HG03108 (cell line): ENCODE measurements at regions not wholly inside any gene's neighbourhood (a gene's known extent, or its start where the extent isn't known, plus 50 kb on each side); places are given as distances from the start of the nearest gene placed in this dataset.

ENCODE experiments used
- ATAC-seq: cut with Tn5 transposase; IDR thresholded peaks from one replicate; pipeline ENCODE4 v1.9.1; 2021; ENCODE audit warnings: moderate library complexity; ENCODE audit not compliant: unreplicated experiment

DNA sequence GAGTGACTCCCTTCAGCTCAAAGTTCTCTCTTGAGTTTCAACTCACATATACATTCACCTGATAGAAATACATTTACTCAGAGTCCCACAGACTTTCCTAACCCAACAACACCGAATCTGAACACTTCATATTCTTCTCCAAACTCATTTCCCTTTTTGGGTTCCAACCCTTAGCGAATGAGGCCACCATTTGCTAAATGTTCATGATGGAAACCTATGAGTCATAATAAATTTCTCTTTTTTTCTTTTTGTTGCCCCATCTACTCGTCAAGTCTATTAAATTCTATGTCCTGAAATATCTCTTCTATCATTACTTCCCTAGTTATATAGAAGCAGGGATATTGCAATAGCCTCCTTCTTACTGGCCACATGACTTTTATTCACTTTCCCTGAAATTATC is 100.1 kb downstream of the HLX start:
- ATAC-seq: no peak

DNA sequence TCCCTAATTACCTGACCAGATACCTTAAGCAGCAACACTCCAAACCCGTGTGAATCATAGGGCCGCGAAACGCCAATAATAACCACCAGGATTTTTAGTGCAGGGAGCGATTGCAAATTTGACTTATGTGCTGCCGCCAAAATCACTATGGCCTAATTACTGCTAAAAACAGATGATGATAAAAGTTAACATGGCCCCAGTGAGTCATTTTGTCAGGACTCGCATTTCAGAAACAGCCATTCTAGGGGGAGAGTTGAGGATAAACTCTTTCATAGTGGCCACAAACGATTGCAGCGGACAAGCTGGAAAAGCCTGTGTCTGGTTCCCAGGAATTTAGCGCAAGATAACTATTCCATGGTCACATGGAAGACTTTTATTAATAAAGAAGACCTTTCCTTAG is 103.4 kb downstream of the HLX start:
- no peak for ATAC-seq

DNA sequence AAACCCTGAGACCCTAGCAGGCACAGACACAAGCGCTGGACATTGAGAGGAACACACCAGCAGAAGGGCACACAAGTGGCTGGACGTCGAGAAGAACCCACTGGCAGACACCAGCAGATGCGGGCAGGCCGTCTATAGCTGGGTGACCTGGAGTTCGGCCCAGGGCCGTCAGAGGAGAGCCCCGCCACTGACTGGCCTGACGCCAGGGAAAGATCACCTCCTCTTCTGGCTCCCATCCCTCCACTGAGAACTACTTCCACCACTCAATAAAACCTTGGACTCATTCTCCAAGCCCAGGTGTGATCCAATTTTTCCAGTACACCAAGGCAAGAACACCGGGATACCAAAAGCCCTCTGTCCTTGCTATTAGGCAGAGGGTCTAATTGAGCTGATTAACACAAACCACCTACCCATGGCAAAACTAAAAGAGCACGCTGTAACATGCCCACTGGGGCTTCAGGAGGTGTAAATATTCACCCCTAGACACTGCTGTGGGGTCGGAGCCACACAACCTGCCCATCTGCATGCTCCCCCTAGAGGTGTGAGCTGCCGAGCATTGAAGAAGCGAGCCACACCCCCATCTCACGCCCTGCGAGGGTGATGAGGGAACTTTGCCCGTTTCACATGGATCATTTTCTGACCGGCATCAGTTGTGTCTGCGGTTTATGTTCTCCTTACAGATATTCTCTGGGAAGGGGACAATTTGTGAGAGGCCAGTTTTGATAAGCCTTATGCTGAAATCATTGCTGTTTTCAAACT is 104.8 kb downstream of the HLX start:
- ATAC-seq: no peak

DNA sequence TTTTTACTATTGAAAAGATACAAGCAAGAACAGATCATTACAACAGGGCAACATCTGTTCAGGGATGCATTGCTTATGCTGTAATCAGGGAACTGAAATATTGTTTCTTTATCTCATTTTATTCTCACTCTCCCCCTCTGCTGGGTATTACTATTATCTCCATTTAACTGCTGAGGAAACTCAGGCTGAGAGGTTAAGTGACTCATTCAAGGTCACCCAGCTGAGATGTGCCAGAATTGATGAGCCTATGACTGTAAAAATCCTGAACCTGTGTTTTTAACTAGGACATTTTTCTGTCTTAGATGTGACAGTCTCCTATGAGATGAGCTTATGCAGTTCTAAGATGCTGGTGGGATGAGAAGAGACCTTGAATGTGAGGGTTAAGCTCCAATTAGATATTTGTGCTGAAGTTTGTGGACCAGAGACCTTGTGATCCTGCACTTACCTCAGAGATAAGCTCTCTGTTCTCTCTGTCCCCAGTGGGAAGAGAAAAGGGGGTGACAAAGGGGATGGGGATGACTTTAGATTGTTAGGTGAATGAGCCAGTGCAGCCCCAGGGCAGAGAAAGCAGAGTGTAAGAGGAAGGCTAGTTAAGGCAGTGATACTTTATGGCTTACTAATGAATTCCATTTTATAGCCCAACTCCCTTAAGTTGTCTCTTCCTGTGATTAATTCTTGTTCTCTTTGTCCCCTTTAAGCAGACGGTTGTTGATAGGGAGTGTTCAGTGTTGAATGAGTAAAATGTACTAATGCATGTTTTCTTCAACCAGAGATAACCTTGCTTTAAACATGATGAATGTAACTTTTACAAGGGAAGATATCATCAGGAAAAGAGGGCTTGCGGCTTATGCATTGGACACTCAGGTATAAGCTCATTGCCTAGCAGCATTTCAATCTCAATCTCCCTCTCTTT is 111.4 kb downstream of the HLX start:
- no peak for ATAC-seq

DNA sequence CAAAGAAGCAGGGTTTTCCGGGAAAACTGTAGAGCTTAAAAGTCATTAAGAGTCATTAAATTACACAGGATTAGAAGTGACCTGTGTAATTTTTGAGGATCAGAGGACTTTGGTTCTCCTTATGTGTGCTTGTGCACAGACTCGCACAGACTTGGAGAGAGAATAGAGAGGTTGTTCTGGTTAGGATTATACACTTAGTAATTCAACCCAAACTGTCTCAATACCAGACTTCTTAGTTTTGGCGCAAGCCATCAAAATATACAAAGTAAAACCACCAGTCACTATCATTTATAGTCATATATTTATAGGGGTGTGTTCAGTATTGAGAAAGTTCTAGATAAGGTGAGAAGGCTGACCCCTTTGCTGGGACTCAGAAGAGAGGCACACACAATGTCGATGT is 112.3 kb downstream of the HLX start:
- no peak for ATAC-seq

DNA sequence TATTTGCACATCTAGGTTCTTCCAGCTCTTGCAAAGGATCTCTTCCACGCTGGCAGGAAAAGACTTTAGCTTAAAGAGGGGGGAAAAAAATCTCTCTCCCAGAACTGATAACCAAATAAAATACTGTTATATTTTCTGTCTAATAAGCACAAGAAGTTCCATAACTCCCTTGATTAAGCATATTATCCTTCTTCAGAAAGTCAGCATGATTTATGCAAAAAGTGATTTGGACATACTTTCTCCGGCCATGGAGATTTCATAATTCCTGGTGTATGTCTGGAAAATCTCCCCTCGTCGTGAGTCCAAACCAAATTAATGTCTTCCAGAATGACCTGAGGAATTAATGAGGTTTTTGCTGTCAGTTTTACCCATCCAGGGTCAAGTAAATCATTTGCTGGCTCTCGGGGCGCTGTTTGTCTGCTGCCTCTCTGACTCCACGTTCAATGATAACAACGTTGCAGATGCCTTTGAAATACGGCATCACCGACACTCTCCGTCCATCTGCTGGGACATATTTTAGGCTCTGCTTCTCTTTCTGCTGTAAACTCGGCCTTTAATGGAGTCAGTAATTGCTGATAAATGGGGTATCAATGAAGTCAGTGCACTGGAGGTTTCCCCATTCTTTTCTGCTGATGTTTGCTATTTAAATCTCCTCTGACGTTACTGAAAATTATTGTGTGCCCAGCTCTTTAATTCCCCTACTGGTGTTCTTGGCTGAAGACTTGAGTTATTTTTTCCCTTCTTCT is 112.9 kb downstream of the HLX start:
- ATAC-seq: no peak

DNA sequence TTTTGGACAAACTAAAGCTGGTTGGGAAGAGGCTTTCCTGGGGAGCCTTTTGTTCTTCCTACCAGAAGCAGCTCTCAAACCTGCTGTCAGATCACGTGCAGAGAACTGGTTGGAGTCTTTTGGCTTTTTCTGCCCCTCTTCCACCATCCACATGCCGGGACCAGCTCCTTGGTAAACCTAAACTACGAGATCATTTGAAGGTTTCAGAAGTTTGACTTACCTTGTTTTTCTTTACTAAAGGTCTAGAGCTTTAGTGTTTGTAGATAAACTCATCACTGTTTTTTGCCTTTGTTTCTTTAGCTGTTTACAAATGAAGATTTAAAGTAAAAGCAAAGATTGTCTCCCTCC is 113.4 kb downstream of the HLX start:
- ATAC-seq: no peak

DNA sequence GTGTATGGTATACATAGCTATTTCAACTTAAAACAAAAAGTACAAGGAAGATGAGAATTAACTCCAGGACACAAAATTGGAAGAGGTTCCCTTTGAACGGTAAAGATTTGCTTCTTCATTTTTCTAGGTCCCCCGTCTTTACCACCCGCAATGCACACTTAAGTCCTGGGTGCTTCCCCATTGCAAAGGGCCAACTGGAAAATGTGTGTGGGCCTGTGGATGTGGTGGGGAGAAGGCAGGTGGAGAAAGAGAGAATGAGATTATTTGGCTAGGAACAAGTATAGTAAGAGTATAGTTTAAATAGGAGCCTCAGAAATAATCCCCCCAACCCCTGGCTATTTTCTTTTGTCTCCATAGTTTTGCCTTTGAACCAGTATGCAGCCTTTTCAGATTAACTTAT is 115.4 kb downstream of the HLX start:
- no peak for ATAC-seq

DNA sequence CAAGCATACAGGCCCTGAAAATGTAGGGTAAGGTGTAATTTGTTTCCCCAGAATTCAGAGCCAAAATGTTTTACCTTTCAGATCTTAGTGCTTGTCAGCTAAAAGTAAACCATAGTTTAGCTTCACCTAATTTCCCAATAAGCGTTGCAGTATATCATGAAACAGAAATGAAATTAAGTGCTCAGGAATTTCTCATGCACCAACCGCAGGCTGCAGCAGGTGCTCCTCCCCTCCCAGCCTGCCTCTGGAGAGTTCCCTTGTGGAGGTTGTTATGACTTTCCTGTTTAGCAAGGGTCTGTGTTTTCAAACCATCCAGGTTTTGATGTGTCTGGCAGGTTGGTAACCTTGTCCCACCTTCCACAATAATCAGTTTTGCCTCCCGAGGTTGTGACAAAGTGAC is 118.5 kb downstream of the HLX start:
- ATAC-seq: no peak

DNA sequence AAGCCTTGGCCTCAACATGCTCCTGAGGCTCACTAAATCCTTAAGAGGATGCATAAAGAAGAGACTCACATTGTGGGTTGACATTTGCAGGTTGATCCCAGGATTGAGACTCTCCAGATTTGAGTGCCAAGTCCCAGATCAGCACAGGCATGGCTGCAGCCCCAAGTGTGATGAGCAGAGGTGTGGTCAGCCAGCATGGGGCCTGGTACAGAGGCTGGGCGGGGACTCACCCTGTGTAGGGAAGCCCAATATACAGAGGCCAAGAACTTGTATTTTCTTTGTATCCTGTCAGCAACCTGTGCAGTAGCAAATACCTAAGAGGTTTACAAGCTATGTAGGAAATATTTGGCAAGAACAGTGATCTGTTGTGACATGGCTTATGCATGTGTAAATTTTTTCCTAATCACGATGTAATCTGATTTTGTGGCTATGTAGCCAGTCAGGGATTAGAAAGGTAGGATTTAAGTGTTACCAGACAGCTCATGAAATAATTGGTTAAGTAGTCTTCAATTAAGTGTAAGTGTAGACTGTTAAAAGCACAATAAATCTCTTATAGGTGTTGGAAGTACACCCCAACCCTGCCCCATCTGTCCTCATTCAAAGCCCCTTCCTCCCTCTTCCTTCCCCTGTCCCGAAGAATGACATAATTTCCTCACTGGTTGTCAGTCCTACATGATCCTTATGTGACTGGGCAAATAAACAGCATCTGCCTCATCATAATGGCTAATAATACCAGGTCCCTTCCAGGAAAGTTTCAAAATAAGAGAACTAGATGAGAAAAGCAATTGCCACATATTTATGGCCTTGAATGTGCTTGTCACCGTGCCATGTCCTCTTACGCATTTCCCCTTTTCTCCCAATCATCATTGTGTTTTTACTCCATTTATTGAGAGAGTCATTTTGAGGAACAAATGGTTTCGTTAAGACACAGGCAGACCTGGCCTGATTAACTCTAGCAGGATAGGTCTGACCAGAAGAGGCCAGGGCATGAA is 120.9 kb downstream of the HLX start:
- no peak for ATAC-seq

DNA sequence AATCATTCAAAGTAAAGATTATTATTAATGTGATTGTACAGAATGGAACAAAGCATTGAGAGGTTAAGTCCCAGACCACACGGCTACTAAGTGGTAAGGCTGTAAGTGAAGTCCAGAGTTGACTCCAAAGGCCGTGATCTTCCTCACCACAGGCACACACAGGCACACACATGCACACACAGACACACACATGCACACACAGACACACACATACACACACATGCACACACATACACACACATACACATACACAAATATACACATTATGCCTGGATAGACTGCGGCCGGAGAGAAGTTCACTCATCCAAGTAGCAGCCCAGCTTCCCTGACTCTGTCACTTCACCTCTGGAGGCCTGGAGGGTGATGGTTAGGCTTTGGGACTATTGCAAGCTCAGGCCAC is 121.9 kb downstream of the HLX start:
- ATAC-seq: no peak

DNA sequence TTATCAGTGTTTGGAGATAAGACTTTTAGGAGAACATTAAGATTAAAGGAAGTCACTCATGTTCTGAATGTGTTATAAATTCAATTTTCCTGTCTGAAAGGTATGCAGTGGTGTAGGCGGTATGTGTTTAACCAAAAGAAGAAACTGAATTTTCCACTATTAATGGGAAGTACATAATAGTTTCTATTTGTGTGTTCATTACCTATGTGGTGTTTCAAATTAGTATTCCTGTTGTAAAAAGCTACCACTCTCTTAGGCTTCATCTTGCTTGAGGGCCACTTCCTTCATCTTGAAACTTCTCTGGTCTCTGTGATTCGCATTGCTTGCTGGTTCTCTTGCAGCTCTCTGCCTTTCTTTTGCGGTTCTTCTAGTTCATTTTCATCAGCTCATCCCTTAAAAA is 123.4 kb downstream of the HLX start:
- ATAC-seq: no peak

DNA sequence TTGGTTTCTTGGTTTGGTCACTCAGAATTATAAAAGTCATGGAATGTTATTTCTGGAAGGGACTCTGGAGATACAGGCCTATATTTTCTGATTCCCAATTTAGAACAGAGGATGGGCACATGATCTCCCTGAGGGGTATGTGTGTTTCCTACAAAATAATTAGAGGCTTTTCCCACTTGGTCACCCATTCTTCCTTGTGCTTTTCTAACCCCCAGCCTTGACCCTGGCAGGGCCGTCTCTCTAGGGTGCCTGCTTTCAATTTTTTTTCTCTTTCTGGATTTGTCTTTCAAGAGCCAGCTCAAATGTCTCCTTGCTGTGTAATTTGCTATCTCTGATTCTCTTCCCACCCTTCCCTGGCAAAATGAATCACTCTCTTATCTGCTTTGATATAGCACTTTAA is 131.9 kb downstream of the HLX start:
- no peak for ATAC-seq

DNA sequence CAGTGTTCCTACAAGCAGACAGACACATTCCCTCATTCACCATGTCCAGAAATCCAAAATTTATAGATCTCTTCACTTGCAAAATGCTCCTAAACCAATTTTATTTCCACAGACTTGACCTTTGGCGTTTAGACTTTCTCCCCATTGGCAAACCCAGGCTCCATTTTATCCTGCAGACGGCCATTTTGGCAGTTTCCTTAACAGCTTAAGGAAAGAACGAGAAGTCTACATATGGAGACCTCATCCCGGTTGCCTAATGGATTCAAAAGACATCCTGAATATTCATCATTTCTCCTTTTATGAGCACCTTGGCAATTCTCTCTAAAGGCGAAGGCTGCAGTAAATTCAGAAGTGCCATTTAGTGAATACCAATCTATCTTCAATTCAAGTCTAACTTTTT is 132.9 kb downstream of the HLX start:
- ATAC-seq: no peak

DNA sequence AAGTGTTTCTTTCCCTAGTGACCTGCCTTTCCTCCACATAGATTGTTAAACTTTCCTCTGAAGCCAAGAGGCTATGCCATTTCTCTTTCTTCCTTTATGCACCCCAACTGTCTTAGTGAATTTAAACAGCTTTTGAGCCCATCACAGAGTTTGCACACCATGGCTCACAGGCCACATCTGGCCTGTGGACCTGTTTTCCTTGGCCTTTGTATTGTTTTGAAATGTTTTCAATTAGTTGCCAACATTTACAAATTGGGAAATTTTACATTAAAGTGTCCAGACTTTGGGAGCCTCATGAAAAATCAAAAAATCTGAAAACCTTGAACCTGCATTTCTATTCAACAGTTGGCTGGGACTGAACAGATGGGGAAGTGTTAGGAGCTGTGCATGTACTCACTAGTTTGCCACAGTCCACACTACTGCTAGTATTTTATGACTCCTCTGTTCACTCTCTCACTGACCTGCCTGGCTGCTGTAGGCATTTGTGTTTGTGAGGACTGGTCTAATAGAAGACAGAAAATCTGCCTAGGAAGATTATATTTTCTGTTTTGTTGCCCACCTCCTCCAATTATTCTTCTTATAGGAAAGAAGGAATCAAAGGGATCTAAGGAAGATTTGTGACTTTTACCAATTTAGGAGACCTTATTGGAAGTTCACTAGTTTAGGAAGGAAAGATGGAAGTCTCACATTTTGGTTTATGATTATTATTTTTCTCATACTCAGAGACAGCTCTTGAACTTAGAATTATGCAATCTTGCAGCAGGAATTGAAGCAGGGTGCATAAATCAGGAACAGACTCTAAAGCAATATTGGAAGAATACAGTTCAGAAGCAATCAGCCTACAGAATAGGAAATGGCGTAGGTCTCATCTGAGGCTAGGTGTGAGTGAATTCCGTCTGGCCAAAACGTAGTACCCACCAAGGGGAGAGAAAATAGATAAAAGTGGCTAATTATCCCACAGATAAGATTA is 134.7 kb downstream of the HLX start:
- no peak for ATAC-seq

DNA sequence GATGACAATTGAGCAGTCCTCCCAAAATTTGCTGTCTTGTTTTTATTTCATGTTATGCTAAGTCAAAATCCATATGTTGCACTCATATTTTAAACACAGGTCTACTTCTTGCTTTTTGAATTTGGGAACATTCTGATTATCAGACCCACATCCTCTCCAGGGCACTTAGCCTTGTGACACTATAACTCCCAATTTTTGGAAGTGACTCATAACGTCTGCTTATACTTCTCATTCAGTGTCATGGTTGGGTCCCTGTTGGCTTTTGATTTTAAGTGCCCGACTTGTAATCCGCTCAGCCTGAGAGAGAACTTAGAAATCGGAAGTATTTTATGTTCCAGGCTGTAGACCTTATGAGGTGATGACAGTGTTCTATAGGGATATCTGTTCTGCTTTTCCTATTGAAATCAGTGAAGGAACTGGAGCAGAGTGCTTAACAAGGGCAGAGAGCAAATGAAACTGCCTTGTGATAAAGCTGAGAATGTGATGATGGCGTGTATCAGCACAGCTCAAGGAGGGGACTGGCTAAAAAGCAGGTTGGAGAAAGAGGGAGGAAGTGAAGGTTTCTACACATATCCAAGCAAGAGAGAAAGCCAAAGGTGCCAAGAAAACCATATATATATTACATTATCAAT is 136.0 kb downstream of the HLX start:
- ATAC-seq: no peak

DNA sequence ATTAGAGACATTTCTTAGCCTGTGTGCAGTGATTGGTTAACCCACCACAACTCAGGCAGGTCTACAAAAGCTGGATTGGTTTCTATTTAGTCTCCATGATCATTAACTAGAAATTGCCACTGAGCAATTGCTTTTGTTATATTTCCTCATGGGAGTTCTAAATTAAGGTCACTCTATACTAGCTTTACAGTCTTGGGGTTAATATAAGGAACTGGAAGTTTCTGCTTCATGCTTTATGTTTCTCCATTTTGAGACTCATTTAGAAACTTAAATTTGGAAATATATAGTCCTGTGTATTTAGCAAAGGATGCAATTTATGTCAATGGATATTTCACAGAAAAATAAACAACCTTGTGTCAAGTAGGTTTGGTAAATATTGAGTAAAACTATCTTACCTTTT is 137.5 kb downstream of the HLX start:
- ATAC-seq: no peak

DNA sequence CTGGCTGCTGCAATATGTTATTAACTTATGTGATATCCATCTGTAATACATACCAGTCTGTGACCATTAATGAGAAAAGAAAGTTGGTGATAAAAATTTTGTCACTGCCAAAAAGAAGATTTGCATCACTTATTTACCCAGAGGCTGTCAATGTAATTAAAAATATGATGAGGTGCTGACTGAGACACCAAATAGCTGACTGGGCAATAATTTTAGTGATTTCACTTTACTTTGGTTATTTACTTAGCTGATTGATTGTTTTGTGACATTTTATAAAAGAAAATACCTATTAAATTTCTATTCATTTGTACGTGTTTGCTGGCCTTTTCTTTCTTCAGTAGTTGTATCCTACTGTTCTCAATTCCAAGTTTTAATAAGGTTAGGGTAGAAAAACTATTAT is 139.2 kb downstream of the HLX start:
- no peak for ATAC-seq

DNA sequence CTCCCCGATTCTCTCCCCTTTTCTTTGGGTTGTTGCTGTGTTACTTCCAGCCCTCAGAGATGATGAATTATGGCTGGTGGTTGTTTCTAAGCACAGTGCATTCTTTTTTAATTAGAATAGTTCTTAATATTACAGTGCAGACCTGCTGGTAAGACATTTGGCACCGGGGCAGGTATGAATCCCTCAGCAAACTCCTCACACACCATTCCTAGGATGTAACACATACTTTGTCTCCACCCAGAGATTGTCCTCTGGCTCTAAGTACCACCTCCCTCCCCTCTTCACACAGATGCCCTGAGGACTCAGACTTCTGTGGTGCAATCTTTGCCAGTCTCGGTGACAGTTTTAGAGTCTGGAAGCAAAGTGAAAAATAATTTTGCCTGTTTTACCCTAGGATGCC is 143.1 kb downstream of the HLX start:
- no peak for ATAC-seq
